PC-9 (cell line): ENCODE measurements at regions not wholly inside any gene's neighbourhood (a gene's known extent, or its start where the extent isn't known, plus 50 kb on each side); places are given as distances from the start of the nearest gene placed in this dataset.

Experiments
- BruUV-seq: library from RNA; stranded (reverse); fragments of 400-500 nt; replicated peaks from 2 replicates; lab custom pipeline; 2021; lab: Mats Ljungman, UMichigan
- CTCF ChIA-PET: fragments of 300-600 bp; sonication (Branson Sonifier 250); formaldehyde crosslinking; loops from one replicate; lab custom pipeline; 2022; ENCODE audit warnings: antibody characterized with exemption; lab: Charles Lee
- POLR2A ChIA-PET: fragments of 300-600 bp; sonication (Branson Sonifier 250); formaldehyde crosslinking; loops from one replicate; lab custom pipeline; 2022; ENCODE audit warnings: antibody characterized with exemption; ENCODE audit not compliant: unreplicated experiment; lab: Charles Lee
- DNase-seq, 2 experiments: peaks; one replicate each; pipeline versions ENCODE4 v3.0.0 to v3.0.0-alpha.2; 2015 to 2022; ENCODE audit warnings: mixed read lengths in 1 of 2
- H2AFZ ChIP-seq: fragments of 200-600 bp; sonication (generic); 2 replicates; pipeline ENCODE4 v1.8.1; 2017; ENCODE audit warnings: antibody characterized with exemption
- H3F3A ChIP-seq: fragments of 200-600 bp; sonication (generic); 2 replicates; pipeline ENCODE4 v1.8.1; 2017; ENCODE audit warnings: antibody characterized with exemption, mild to moderate bottlenecking, low read depth; ENCODE audit not compliant: insufficient read depth
- H3K27ac ChIP-seq: fragments of 200-600 bp; sonication (generic); 2 replicates; pipeline ENCODE4 v1.6.1; 2016; ENCODE audit warnings: mixed run types
- H3K27me3 ChIP-seq: fragments of 200-600 bp; sonication (generic); 2 replicates; pipeline ENCODE4 v1.6.1; 2016; ENCODE audit warnings: low read depth, mixed run types; ENCODE audit not compliant: insufficient read depth
- H3K36me3 ChIP-seq: fragments of 200-600 bp; sonication (generic); 2 replicates; pipeline ENCODE4 v1.6.1; 2016; ENCODE audit warnings: low read depth, mixed run types
- H3K4me1 ChIP-seq: fragments of 200-600 bp; sonication (generic); replicated peaks from 2 replicates; pipeline ENCODE4 v1.6.1; 2016; ENCODE audit warnings: mixed run types; ENCODE audit not compliant: insufficient read depth
- H3K4me2 ChIP-seq: fragments of 200-600 bp; sonication (generic); 2 replicates; pipeline ENCODE4 v1.6.1; 2017; ENCODE audit warnings: mixed run types
- H3K4me3 ChIP-seq: fragments of 200-600 bp; sonication (generic); 2 replicates; pipeline ENCODE4 v1.6.1; 2016; ENCODE audit warnings: mixed run types
- H3K79me2 ChIP-seq: fragments of 200-600 bp; sonication (generic); 2 replicates; pipeline ENCODE4 v1.6.1; 2017; ENCODE audit warnings: low read depth, mixed run types
- H3K9me2 ChIP-seq: fragments of 200-600 bp; sonication (generic); 2 replicates; pipeline ENCODE4 v1.8.1; 2017; ENCODE audit warnings: mild to moderate bottlenecking; ENCODE audit not compliant: insufficient read depth
- H3K9me3 ChIP-seq: fragments of 200-600 bp; sonication (generic); 2 replicates; pipeline ENCODE4 v1.8.1; 2016; ENCODE audit warnings: low read depth; ENCODE audit not compliant: insufficient read depth
- H4K20me1 ChIP-seq: fragments of 200-600 bp; sonication (generic); 2 replicates; pipeline ENCODE4 v1.8.1; 2017; ENCODE audit not compliant: insufficient read depth
- CTCF ChIP-seq: fragments of 200-600 bp; sonication (generic); conservative IDR thresholded peaks from 2 replicates; pipeline ENCODE4 v1.6.1; 2017; ENCODE audit warnings: mixed run types, antibody characterized with exemption, mild to moderate bottlenecking, moderate library complexity
- EZH2 ChIP-seq: fragments of 200-600 bp; sonication (generic); IDR thresholded peaks from 2 replicates; pipeline ENCODE4 v1.8.0; 2017; ENCODE audit warnings: antibody characterized with exemption, low read depth
- intact Hi-C: fragments of 100-400 bp; cut with micrococcal nuclease; formaldehyde crosslinking; loops from one replicate; pipeline ENCODE4 v1.10.0; 2022; ENCODE audit not compliant: unreplicated experiment

- BruUV-seq, result no TSS peak
- no peak for TF ChIP-seq CTCF
- no peak for TF ChIP-seq EZH2
- Histone ChIP-seq H3K4me3 (no peak overlapping the region), H2AFZ (no peak overlapping the region), H3F3A (no peaks in the 10 kb centered on the region), H3K4me1 (no peaks in the 10 kb centered on the region), H3K27me3 (peaks cover 98% of the 10 kb centered on the region), H3K9me2 (no peaks in the 10 kb centered on the region), H3K36me3 (no peaks in the 10 kb centered on the region), H3K27ac (no peak overlapping the region), H3K4me2 (no peak overlapping the region), H4K20me1 (no peaks in the 10 kb centered on the region), H3K79me2 (no peaks in the 10 kb centered on the region), H3K9me3 (no peaks in the 10 kb centered on the region)
- DNase-seq, result no peak
- ChIA-PET CTCF (no interaction called here), POLR2A (no interaction called here)
- intact Hi-C loops, result no loop called here
Observed at GRCh38 chr18:78687736-78688135, 291.9 kb upstream of the SALL3 start.

- no peaks in the 10 kb centered on the region for H3K9me3 ChIP-seq
- peaks cover 98% of the 10 kb centered on the region for H3K27me3 ChIP-seq
- H3K4me3 ChIP-seq, result no peak overlapping the region
- no peaks in the 10 kb centered on the region for H3K9me2 ChIP-seq
- ChIA-PET CTCF (no interaction called here), POLR2A (no interaction called here)
- H3K79me2 ChIP-seq, result no peaks in the 10 kb centered on the region
- H2AFZ ChIP-seq, result no peak overlapping the region
- no peak overlapping the region for H3K27ac ChIP-seq
- no peaks in the 10 kb centered on the region for H4K20me1 ChIP-seq
- no peak for TF ChIP-seq EZH2
- no peaks in the 10 kb centered on the region for H3K4me1 ChIP-seq
- BruUV-seq, result no TSS peak
- intact Hi-C loops, result no loop called here
- no peaks in the 10 kb centered on the region for H3F3A ChIP-seq
- DNase-seq, result no peak
- H3K4me2 ChIP-seq, result no peak overlapping the region
- H3K36me3 ChIP-seq, result no peaks in the 10 kb centered on the region
Observed at GRCh38 chr18:78688249-78688648, 291.4 kb upstream of the SALL3 start.

- CTCF ChIA-PET, result no interaction called here
Observed at GRCh38 chr18:78688916-78689315, 290.7 kb upstream of the SALL3 start.

More at GRCh38 chr18:78688916-78689315, 290.7 kb upstream of the SALL3 start:
- Histone ChIP-seq H3K9me3 (no peaks in the 10 kb centered on the region), H3K36me3 (no peaks in the 10 kb centered on the region), H3K4me3 (no peak overlapping the region), H3K4me1 (no peaks in the 10 kb centered on the region), H3K4me2 (no peak overlapping the region), H3K27ac (no peak overlapping the region), H4K20me1 (no peaks in the 10 kb centered on the region), H2AFZ (no peak overlapping the region), H3K79me2 (no peaks in the 10 kb centered on the region), H3K9me2 (no peaks in the 10 kb centered on the region), H3K27me3 (peaks cover 98% of the 10 kb centered on the region), H3F3A (no peaks in the 10 kb centered on the region)
- POLR2A ChIA-PET, result no interaction called here
- no peak for DNase-seq
- intact Hi-C loops, result no loop called here
- no TSS peak for BruUV-seq
- TF ChIP-seq CTCF (no peak), EZH2 (no peak)
